SKM-1 treated with dmso at 0.1 percent for 144 hours (cell line): ENCODE measurements at regions not wholly inside any gene's neighbourhood (a gene's known extent, or its start where the extent isn't known, plus 50 kb on each side); places are given as distances from the start of the nearest gene placed in this dataset.

Source experiments
- DNase-seq: peaks from one replicate; lab custom pipeline; 2025; ENCODE audit not compliant: unreplicated experiment; lab: John Stamatoyannopoulos, UW

- DNase-seq: no peak
Measured at GRCh38 chr5:144886668-144887067, 716.0 kb downstream of the KCTD16 start.

GRCh38 chr5:144882739-144883283 is 712.1 kb downstream of the KCTD16 start:
- no peak for DNase-seq

- DNase-seq: no peak
Measured at GRCh38 chr5:144880513-144880912, 709.8 kb downstream of the KCTD16 start.

DNA sequence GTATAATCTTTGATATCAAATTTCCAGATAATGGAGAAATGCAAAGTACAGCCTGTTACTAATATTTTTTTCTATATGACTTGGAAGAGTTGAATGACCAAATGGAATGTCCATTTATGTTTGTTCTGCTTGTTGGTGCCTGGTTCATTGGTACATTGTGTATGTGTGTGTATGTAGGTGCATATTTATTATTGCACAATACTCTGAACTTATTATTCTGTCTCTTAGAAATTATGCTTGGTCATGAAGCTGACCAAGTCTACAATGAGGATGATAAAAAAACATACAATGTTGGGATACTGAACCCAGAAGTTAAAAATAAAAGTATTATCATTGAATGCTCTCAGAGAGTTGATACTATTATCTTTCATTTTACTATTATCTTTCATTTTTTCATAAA is 706.3 kb downstream of the KCTD16 start:
- DNase-seq: no peak

DNA sequence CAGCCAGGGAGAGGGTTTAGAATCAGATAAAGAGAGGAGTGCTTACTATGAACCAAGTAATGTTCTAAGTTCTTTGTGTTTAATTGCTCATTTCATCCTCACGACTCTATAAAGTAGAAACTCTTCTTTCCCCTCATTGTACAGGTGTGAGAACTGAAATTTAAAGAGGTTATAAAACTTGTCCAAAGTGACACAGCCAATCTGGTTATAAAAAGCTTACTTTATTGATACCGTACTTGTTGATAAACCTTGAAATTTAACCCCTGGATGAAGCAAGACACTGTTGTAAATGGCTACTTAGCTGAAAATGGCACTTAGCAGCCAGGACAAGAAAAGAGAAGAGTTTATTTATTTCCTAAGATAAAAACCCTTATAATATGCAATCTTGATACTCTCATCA is 702.4 kb downstream of the KCTD16 start:
- DNase-seq: no peak

DNA sequence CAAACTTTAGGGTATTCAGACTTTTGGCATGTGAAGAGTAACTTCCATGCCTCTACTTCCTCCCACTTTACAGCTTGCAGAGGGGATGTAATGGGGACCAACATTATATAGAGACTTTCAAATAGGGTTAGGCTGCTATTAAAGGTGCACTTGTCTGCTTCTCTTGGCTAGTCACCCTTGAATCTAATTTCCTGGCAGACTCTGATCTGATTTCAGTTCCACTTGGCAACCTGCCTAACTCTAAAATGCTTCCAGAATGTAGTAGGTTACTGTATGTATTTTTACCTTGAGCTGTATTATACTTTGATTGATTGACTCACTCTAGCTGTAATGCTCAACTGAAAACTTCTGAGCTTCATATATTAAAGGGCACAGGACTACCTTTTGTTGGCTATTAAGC is 693.4 kb downstream of the KCTD16 start:
- no peak for DNase-seq

- DNase-seq: peak; percentile 67
Measured at GRCh38 chr5:144857454-144857853, 686.8 kb downstream of the KCTD16 start.

GRCh38 chr5:144844086-144844485 is 673.4 kb downstream of the KCTD16 start:
- no peak for DNase-seq

DNA sequence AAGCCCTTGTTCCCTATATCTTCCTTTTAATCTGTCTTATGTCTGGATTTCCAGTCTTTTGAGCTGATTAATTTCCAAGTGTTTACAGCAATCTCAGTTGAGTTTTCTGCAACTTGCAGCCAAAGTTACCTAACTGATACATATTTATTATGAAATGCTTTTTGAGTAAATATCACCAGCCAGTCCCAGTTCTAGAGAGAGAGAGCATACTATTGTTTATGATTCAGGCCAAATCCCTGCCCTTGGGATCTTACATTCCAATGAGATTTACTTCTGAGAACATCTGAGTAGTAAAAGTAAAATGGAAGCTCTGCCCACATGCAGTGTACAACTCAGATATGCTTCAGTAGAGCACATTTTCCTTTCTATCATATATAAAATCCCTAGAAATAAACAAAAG is 661.7 kb downstream of the KCTD16 start:
- no peak for DNase-seq

DNA sequence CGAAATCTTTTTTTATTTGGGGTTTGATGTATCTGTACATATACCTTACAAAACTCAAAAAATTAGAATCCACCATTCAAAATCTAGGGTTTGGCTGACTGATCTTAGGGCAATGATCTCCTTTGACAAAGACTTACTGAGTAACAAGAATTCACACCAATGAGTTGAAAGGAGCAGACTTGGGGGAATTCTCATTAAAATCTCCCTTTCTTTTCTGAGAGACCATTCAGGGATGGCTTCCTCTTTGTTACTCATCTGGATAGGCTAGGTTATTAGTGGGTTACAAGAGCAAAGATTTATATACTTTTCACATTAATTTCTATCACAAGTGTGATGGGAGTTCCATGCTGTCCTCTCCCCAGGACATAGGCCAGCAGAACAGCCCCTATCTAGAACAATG is 661.0 kb downstream of the KCTD16 start:
- DNase-seq: no peak

- DNase-seq: no peak
Measured at GRCh38 chr5:144822503-144822902, 651.8 kb downstream of the KCTD16 start.

GRCh38 chr5:144820278-144820677 is 649.6 kb downstream of the KCTD16 start:
- no peak for DNase-seq

DNA sequence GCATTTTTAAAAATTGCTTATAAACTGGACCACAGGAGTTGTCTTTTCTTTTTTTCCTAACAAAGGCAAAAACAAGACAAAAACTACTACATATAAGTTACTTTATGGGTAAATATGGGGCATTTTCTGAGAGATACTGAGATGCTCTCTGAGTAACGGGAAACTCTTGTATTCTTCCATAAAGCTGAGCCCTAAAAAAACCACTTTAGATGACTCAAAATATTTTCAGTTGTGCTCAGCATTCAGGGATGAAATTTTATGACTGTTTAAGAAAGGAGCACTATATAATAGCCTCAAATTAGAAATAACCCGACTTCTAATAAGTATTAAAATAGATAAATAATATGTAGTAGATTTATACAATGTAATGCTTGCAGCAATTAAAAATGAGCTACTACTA is 644.5 kb downstream of the KCTD16 start:
- no peak for DNase-seq

DNA sequence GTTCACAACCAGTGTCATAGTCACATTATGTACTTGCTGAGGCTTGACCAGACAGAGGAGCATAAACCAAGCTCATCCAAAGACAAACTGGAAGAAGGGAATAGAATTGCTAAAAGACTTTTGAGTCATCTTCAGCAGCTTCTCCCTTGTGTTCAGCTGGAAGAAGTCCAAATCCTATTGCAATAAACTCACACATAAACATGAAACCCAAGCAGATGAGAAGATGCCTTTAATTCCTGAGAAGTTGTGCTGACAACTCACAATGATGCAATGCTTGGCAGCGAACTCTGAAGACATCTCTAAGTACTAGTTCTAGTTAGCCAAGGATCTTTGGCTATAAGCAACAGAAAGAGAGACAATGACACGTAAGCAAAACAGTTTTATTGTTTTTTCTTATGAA is 642.1 kb downstream of the KCTD16 start:
- DNase-seq: no peak

DNA sequence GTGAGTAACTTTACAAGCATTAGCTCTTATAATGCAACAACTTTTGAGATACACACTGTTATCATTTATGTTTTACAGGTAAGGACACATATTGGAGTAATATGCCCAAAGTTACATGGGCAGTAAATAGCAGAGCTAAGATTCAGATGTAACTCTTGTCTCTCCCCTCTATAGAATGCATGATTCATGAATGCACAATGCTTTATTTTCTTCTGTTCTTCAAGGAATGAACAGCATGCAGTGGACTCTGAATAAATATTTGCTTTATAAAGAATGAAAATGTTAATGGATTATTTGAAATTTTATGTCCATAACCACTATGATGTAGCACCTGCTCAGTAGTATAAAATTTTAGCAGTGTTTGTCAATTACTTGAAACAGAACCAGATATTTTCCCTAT is 629.5 kb downstream of the KCTD16 start:
- no peak for DNase-seq

DNA sequence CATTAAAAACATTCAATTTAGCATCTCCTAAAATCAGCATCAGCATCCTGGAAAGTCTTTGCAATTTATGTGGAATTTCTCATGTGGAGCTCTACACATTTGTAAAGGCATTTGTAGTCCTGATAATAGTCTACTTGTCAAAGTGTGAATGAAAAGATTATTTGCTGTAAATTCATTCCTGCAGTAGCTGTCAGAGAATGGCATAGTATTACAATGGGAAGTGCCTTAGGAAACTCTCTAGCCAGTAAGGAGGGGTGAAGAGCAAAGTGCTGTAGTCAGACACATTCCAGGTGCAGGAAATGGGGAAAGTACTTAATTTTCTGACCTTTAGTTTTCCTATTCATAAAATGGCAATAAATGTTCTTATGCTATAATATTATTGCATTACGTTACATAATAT is 627.9 kb downstream of the KCTD16 start:
- no peak for DNase-seq

- DNase-seq: no peak
Measured at GRCh38 chr5:144794922-144795321, 624.2 kb downstream of the KCTD16 start.

DNA sequence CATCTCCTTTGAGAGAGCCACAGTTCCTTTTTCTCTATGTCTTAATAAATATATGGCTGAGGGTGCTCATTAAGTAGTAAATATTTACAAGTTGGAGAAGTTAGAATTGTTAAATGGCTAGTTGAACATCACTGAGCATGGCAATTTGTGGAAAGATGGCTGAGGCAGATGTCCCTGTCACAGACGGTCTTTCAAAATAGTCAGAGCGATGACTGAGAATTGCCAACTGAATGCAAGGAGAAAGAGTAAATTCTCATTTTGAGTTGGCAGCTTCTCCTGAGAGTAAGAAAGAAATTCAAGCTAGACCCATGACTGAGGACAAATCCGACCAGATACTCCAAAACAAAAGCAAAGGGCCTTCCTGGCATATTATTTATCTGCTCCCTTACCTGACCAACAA is 617.9 kb downstream of the KCTD16 start:
- DNase-seq: no peak

- DNase-seq: no peak
Measured at GRCh38 chr5:144788046-144788445, 617.4 kb downstream of the KCTD16 start.

- DNase-seq: no peak
Measured at GRCh38 chr5:144779368-144779767, 608.7 kb downstream of the KCTD16 start.

DNA sequence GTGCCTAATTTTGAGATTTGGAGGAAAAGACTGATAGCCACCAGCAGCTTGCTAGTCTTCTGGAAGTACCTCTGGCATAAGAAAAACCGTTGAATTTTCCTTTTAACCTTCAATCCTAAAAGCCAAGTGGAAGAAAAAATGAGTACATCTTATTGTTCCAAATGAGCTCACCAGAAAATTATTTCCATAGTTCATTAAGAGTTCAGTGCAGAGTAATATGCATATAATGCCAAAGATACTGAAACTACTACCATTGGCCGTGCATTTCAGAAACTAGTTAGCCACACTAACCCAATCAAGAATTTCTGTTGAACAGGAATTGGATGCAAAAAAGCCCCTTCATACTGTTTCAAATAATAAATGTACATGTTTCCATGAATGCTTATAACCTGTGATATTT is 607.9 kb downstream of the KCTD16 start:
- no peak for DNase-seq

DNA sequence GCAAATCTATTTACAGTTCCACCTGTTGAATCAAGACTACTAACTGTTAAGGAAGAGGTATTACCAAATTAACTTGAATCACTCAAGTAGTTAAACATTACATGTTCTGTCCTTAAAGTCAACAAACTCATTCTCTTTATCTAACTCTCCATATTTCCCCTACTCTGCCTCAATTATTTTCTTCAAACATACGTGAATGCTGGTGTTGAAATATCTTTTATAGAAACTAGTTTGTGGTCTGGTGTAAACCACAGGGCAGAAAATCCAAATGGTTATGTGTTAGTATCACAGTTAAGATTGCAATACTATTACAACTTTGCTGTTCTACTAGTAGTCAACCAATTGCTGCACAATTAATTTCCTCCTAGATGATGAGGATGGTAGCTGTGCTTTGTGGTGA is 603.5 kb downstream of the KCTD16 start:
- no peak for DNase-seq

DNA sequence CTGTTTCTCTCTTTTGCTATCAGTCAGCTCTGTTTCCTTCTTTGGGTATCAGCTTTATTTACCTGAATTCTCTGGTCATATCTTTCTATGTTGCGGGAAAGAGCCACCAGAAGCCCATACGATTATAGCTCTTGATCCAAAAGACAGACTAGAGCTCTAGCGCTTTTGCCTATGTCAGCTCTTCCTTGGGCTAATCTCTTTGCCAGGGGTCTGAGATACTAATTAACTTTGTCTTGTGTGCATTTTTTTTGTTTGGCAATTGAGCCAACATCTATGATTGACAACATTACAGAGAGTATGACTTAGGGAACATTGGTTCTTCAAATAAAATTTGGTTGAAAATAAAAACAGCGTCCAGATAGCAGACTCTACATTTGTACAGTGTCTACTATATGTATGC is 603.0 kb downstream of the KCTD16 start:
- DNase-seq: no peak

- no peak for DNase-seq
Measured at GRCh38 chr5:144771802-144772201, 601.1 kb downstream of the KCTD16 start.
